MM.1S (cell line): ENCODE measurements at regions not wholly inside any gene's neighbourhood (a gene's known extent, or its start where the extent isn't known, plus 50 kb on each side); places are given as distances from the start of the nearest gene placed in this dataset.

Experiments
- DNase-seq: peaks from one replicate; pipeline ENCODE4 v3.0.0-alpha.2; 2015
- H2AFZ ChIP-seq: fragments of 300-600 bp; sonication (generic); 2 replicates; pipeline ENCODE4 v1.6.0; 2016; ENCODE audit warnings: antibody characterized with exemption, low read length
- H3F3A ChIP-seq: fragments of 300-600 bp; sonication (generic); 2 replicates; pipeline ENCODE4 v1.6.1; 2016; ENCODE audit warnings: mild to moderate bottlenecking, antibody characterized with exemption, low read length, moderate library complexity, mixed read lengths; ENCODE audit not compliant: insufficient read depth
- H3K27ac ChIP-seq: fragments of 300-600 bp; sonication (generic); 2 replicates; pipeline ENCODE4 v1.5.1; 2016; ENCODE audit warnings: mild to moderate bottlenecking, low read length
- H3K27me3 ChIP-seq: fragments of 300-600 bp; sonication (generic); replicated peaks from 2 replicates; pipeline ENCODE4 v1.6.0; 2016; ENCODE audit warnings: low read length; ENCODE audit not compliant: insufficient read depth
- H3K36me3 ChIP-seq: fragments of 300-600 bp; sonication (generic); replicated peaks from 2 replicates; pipeline ENCODE4 v1.6.1; 2016; ENCODE audit warnings: mild to moderate bottlenecking, low read length, mixed read lengths; ENCODE audit not compliant: insufficient read depth
- H3K4me1 ChIP-seq: fragments of 300-600 bp; sonication (generic); 2 replicates; pipeline ENCODE4 v1.6.1; 2016; ENCODE audit warnings: low read length, mixed read lengths
- H3K4me2 ChIP-seq: fragments of 300-600 bp; sonication (generic); 2 replicates; pipeline ENCODE4 v1.6.0; 2016; ENCODE audit warnings: low read depth, low read length
- H3K4me3 ChIP-seq: fragments of 300-600 bp; sonication (generic); 2 replicates; pipeline ENCODE4 v1.5.1; 2016; ENCODE audit warnings: low read length, mixed read lengths
- H3K79me2 ChIP-seq: fragments of 300-600 bp; sonication (generic); 2 replicates; pipeline ENCODE4 v1.6.1; 2016; ENCODE audit warnings: mixed run types, low read length, mixed read lengths
- H3K9ac ChIP-seq: fragments of 300-600 bp; sonication (generic); 2 replicates; pipeline ENCODE4 v1.6.1; 2016; ENCODE audit warnings: low read length, mixed read lengths
- H3K9me2 ChIP-seq: fragments of 300-600 bp; sonication (generic); replicated peaks from 2 replicates; pipeline ENCODE4 v1.6.1; 2016; ENCODE audit warnings: mild to moderate bottlenecking, low read length, mixed read lengths; ENCODE audit not compliant: insufficient read depth
- H3K9me3 ChIP-seq: fragments of 300-600 bp; sonication (generic); replicated peaks from 2 replicates; pipeline ENCODE4 v1.6.1; 2016; ENCODE audit warnings: mild to moderate bottlenecking, low read length, mixed read lengths; ENCODE audit not compliant: insufficient read depth
- H4K20me1 ChIP-seq: fragments of 300-600 bp; sonication (generic); 2 replicates; pipeline ENCODE4 v1.6.1; 2016; ENCODE audit warnings: mild to moderate bottlenecking, low read length, moderate library complexity, mixed read lengths; ENCODE audit not compliant: insufficient read depth
- EZH2 ChIP-seq: fragments of 300-600 bp; sonication (generic); optimal IDR thresholded peaks from 2 replicates; pipeline ENCODE3; 2017; ENCODE audit warnings: low read depth, mild to moderate bottlenecking, antibody characterized with exemption, low read length, mixed read lengths
- EZH2phosphoT487 ChIP-seq: fragments of 300-600 bp; sonication (generic); IDR thresholded peaks from 2 replicates; pipeline ENCODE4 v1.6.1; 2018; ENCODE audit warnings: antibody characterized with exemption, low read length
- TF ChIP-seq, protein P1 (sequence below): fragments of 300-600 bp; sonication (generic); IDR thresholded peaks from 2 replicates; pipeline ENCODE4 v1.5.1; 2016; ENCODE audit warnings: antibody characterized with exemption, low read length, mixed read lengths

DNA sequence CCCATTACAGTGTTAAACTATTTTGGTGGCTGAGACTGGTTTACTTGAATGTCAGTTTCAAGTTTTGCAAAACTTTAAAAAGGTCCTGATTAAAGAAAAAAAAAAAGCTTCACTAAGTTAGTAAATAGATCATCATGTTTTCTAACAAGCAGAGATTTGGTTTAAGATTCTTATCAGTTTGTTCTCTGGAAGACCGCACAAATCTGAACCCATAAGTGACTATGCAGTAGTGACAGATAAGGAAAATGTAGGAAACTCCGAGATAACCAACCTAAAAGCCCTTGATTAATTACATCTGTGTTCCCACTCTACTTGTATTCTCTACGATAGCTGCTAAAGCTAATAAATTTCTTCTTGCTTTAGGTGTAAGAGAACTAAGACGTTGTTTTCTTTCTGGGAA lies 1799.8 kb upstream of the ADGRL3 start:
- no peaks in the 10 kb centered on the region for H4K20me1 ChIP-seq
- no peak overlapping the region for H3K4me3 ChIP-seq
- no peaks in the 10 kb centered on the region for H3K36me3 ChIP-seq
- no peak for DNase-seq
- H3K4me1 ChIP-seq, result no peaks in the 10 kb centered on the region
- no peaks in the 10 kb centered on the region for H3F3A ChIP-seq
- H2AFZ ChIP-seq, result no peak overlapping the region
- no peak overlapping the region for H3K27ac ChIP-seq
- H3K9ac ChIP-seq, result no peak overlapping the region
- H3K9me2 ChIP-seq, result no peaks in the 10 kb centered on the region
- H3K9me3 ChIP-seq, result no peaks in the 10 kb centered on the region
- H3K79me2 ChIP-seq, result no peaks in the 10 kb centered on the region
- TF ChIP-seq EZH2 (no peak), EZH2phosphoT487 (no peak)
- TF ChIP-seq, protein P1, sequence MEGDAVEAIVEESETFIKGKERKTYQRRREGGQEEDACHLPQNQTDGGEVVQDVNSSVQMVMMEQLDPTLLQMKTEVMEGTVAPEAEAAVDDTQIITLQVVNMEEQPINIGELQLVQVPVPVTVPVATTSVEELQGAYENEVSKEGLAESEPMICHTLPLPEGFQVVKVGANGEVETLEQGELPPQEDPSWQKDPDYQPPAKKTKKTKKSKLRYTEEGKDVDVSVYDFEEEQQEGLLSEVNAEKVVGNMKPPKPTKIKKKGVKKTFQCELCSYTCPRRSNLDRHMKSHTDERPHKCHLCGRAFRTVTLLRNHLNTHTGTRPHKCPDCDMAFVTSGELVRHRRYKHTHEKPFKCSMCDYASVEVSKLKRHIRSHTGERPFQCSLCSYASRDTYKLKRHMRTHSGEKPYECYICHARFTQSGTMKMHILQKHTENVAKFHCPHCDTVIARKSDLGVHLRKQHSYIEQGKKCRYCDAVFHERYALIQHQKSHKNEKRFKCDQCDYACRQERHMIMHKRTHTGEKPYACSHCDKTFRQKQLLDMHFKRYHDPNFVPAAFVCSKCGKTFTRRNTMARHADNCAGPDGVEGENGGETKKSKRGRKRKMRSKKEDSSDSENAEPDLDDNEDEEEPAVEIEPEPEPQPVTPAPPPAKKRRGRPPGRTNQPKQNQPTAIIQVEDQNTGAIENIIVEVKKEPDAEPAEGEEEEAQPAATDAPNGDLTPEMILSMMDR, result no peak
- H3K27me3 ChIP-seq, result no peaks in the 10 kb centered on the region
- no peak overlapping the region for H3K4me2 ChIP-seq

DNA sequence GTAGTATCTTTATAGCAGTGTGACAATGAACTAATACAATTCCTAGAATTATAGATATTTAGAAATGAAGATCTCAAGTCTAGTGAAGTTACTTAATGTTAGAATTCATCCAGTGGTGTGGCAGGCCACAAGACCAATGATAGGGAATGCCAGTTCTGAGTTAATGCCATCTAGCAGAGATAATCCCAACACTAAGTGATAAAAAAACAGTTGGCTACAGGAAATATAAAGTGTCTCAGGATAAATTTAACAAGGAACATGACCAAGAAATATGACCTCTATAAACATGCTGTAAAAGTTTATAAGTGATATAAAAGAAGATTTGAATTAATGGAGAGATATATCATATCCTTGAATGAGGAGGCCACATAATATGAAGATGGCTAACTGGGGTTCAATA lies 1790.5 kb upstream of the ADGRL3 start:
- no peaks in the 10 kb centered on the region for H3K36me3 ChIP-seq
- no peak overlapping the region for H3K4me3 ChIP-seq
- no peak overlapping the region for H3K27ac ChIP-seq
- no peaks in the 10 kb centered on the region for H3K9me2 ChIP-seq
- no peaks in the 10 kb centered on the region for H3F3A ChIP-seq
- H3K79me2 ChIP-seq, result no peaks in the 10 kb centered on the region
- H4K20me1 ChIP-seq, result no peaks in the 10 kb centered on the region
- H3K4me2 ChIP-seq, result no peak overlapping the region
- no peaks in the 10 kb centered on the region for H3K4me1 ChIP-seq
- H3K9me3 ChIP-seq, result no peaks in the 10 kb centered on the region
- TF ChIP-seq, protein P1, result no peak
- no peak for TF ChIP-seq EZH2
- TF ChIP-seq EZH2phosphoT487, result no peak
- no peak for DNase-seq
- H2AFZ ChIP-seq, result no peak overlapping the region
- no peaks in the 10 kb centered on the region for H3K27me3 ChIP-seq
- no peak overlapping the region for H3K9ac ChIP-seq

DNA sequence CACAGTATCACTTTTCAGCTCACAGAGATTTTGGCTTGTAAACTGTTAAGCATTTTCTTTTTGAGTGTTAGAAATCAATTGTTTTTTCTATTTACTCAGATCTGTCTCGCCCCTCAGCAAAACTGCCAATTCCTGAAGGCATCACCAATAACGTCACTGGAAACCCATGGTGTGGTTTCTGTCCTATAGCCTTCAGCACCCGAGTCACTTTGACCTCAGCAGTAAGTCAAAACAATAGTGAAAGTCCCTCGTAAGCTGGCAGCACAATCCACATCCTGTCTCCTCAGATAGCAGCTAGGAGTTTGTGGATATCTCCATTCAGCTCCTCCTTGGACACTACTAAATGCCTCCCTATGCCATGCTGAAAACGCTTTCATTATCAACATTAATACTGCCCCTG lies 1787.4 kb upstream of the ADGRL3 start:
- Histone ChIP-seq H3K9ac (no peak overlapping the region), H3K27me3 (no peaks in the 10 kb centered on the region), H3K27ac (no peak overlapping the region), H3K79me2 (no peaks in the 10 kb centered on the region), H4K20me1 (no peaks in the 10 kb centered on the region), H3K4me1 (no peaks in the 10 kb centered on the region), H3K4me3 (no peak overlapping the region), H3K4me2 (no peak overlapping the region), H3K9me2 (no peaks in the 10 kb centered on the region), H3K9me3 (no peaks in the 10 kb centered on the region), H2AFZ (no peak overlapping the region), H3K36me3 (no peaks in the 10 kb centered on the region), H3F3A (no peaks in the 10 kb centered on the region)
- DNase-seq, result no peak
- TF ChIP-seq, protein P1, result no peak
- TF ChIP-seq EZH2phosphoT487 (no peak), EZH2 (no peak)
